HG03097 (cell line): ENCODE measurements at regions not wholly inside any gene's neighbourhood (a gene's known extent, or its start where the extent isn't known, plus 50 kb on each side); places are given as distances from the start of the nearest gene placed in this dataset.

Source experiments
- ATAC-seq: cut with Tn5 transposase; IDR thresholded peaks from one replicate; pipeline ENCODE4 v1.9.1; 2021; ENCODE audit not compliant: unreplicated experiment, low FRiP score

GRCh38 chr12:59260202-59260601 lies 335.6 kb upstream of the SLC16A7 start:
- ATAC-seq: no peak

DNA sequence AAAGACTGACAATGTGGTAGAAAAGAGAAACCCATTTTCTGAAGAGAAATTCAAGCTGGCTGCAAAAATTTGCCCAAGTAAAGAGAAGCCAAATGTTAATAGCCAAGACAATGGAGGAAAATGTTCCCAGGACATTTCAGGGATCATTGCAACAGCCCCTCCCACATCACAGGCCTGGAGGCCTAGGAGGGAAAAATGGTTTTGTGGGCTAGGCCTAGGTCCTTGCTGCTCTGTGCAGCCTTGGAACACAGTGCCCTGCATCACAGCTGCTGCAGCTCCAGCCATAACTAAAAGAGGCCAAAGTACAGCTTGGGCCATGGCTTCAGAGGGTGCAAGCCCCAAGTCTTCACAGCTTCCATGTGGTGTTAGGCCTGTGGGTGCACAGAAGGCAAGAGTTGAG lies 332.4 kb upstream of the LRIG3 start:
- no peak for ATAC-seq

GRCh38 chr12:59250766-59251165 lies 330.5 kb upstream of the LRIG3 start:
- no peak for ATAC-seq

GRCh38 chr12:59240048-59240447 lies 319.7 kb upstream of the LRIG3 start:
- no peak for ATAC-seq

GRCh38 chr12:59234391-59234790 lies 314.1 kb upstream of the LRIG3 start:
- no peak for ATAC-seq

GRCh38 chr12:59230334-59230733 lies 310.0 kb upstream of the LRIG3 start:
- no peak for ATAC-seq

DNA sequence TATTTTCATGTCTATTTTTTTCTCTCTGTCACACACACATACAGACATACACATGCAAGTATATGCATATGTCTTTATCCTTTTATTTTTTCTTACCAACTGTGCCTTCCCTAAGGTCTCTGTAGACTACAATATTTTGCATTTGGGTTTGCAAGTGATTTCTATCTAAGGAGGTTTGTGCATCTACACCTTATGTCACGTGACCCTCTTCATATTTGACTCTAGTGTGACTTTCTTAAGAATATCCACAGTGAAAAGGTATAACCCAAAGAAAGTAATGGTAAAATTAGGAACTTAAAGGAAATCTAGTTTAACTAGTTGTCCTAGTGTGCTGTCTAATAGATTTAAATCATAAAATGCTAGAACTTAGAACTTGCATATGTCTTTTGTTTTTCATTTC lies 298.8 kb upstream of the LRIG3 start:
- no peak for ATAC-seq

- no peak for ATAC-seq
Measured at GRCh38 chr12:59196989-59197388, 276.7 kb upstream of the LRIG3 start.

- no peak for ATAC-seq
Measured at GRCh38 chr12:59194794-59195193, 274.5 kb upstream of the LRIG3 start.

- no peak for ATAC-seq
Measured at GRCh38 chr12:59193476-59194050, 273.3 kb upstream of the LRIG3 start.

DNA sequence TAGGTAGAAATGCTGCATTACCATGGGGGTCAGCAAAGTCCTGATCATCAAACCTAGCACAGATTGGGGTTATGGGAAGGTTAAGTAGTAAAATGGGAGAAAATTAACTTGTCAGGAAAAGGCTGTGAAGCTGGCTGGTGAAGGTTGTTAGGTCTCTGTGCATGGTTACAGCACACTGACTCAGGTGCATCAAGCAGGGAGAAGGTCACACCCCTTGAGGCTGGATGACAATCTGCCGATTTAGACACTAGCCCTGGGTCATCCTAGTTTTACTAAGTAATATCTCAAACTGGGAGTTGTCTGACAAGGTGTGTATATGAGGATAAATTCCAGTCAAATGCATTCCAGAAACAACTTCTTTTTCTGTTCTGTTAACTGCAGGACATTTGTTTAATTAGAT lies 271.1 kb upstream of the LRIG3 start:
- ATAC-seq: no peak

GRCh38 chr12:59186451-59186850 lies 266.1 kb upstream of the LRIG3 start:
- ATAC-seq: no peak

- no peak for ATAC-seq
Measured at GRCh38 chr12:59185295-59185694, 265.0 kb upstream of the LRIG3 start.

DNA sequence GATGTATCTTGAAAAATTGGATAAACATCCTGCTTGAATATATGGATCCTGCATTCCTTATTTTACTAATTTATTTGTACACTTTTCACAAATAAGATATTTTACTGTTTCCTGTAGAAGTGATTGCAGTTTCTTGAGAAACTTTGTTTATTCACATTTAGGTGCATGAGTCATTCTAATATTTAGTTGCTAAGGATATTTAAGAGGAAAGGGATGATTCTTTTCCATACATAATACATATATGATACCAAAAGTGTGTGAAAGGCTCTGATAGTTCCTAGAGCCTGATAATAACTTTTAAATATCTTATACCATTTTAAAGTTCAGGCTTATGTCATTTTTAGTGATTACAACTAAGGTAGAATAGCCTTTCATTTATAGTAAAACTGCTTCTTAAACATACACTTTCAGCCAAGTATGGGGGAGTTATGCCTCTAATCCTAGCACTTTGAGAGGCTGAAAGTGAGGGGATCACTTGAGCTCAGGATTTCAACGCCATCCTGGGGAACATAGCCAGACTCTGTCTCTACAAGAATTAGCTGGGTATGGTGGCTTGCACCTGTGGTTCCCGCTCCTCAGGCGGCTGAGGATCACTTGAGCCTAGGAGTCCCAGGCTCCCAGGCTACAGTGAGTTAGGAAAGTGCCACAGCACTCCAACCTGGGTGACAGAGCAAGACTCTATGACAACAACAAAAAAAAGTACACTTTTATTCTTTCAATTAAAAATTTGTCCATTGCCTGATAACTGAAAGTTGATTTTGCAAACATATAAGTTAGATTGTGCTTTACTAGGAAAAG lies 262.6 kb upstream of the LRIG3 start:
- no peak for ATAC-seq

- ATAC-seq: no peak
Measured at GRCh38 chr12:59182191-59182590, 261.9 kb upstream of the LRIG3 start.

- ATAC-seq: no peak
Measured at GRCh38 chr12:59181196-59181777, 261.0 kb upstream of the LRIG3 start.

GRCh38 chr12:59179231-59179630 lies 258.9 kb upstream of the LRIG3 start:
- ATAC-seq: no peak

GRCh38 chr12:59173695-59174094 lies 253.4 kb upstream of the LRIG3 start:
- no peak for ATAC-seq

GRCh38 chr12:59168647-59169046 lies 248.3 kb upstream of the LRIG3 start:
- ATAC-seq: no peak

- ATAC-seq: no peak
Measured at GRCh38 chr12:59166457-59166856, 246.2 kb upstream of the LRIG3 start.

GRCh38 chr12:59164991-59165718 lies 244.9 kb upstream of the LRIG3 start:
- no peak for ATAC-seq
